ENCODE measurements at regions not wholly inside any gene's neighbourhood (a gene's known extent, or its start where the extent isn't known, plus 50 kb on each side); places are given as distances from the start of the nearest gene placed in this dataset.
"Not testable (repeated sequence)": the region's sequence is repeated elsewhere in the genome, so short reads cannot be mapped to it uniquely, and the experiment has no call there.

GRCh38 chr11:98456308-98456680, 564.5 kb upstream of the CNTN5 start:
- no peak for DNase-seq

- DNase-seq: no peak
Measured at GRCh38 chr11:98495016-98495415, 525.7 kb upstream of the CNTN5 start.

DNA sequence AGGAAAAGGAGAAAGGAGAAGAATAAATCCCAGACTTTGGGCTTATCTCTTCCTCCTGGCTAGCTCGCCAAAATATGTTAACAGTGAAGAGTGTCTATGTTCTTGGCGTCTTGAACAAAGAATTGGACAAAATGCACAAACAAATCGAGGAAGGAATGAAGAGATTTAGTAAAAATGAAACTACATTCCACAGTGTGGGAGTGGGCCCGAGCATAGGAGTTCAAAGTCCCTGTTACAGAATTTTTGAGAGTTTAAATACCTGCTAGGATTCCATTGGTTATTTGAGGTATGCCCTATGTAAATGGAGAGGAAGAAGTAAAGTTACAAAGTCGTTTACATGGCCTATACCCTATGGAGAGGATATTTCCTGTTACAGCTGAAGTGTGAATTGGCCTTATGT, 525.1 kb upstream of the CNTN5 start:
- no peak for DNase-seq

DNA sequence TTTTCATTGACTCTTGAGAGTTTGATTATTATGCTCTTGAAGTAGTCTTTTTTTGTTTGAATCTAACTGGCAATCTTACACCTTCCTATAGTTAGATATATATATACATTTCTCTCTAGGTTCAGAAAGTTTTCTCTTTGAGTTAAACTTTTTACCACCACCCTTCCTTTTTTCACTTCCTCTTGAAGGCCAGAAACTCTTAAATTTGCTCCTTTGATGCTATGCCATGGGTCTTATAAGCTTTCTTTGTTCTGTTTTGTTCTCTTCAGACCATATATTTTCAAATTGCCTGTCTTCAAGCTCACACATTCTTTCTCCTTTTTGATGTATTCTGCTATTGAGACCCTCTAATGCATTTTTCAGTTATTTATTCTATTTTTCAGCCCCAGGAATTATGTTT, 513.5 kb upstream of the CNTN5 start:
- no peak for DNase-seq

GRCh38 chr11:98512938-98513337, 507.8 kb upstream of the CNTN5 start:
- no peak for DNase-seq

DNA sequence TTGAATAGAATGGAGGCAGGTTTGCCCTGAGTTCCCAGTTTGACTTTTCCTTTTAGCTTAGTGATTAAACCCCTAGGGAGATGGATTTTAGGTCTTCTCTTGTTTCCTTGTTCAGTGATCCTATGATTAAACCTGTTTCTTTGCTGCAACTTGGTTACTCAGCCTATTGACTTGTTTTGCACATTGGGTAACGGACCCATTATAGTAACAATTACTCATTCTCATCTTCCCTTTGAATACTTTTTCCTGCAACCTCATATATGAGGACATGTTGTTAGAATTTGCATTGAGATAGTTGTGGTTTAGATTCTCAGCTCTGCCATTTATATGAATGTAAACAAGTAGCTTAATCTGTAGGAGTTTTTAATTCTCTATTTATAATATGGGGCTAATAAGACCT, 489.2 kb upstream of the CNTN5 start:
- no peak for DNase-seq

GRCh38 chr11:98536023-98536422, 484.7 kb upstream of the CNTN5 start:
- DNase-seq: no peak

DNA sequence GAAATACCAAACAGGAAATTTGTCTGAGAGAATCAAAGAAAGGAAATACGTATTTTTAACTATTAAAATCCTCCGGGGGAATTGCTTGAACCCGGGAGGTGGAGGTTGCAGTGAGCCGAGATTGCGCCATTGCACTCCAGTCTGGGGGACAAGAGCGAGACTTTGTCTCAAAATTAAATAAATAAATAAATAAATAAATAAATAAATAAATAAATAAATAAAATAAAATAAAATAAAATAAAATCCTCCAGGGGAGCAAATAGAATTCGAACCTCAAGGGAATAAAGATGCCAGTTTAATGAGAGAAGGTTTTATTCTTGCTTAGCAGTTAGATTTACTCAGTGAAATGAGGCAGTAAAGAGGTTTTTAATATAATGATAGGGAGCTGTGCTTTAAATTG, 482.4 kb upstream of the CNTN5 start:
- not testable (repeated sequence) for DNase-seq

DNA sequence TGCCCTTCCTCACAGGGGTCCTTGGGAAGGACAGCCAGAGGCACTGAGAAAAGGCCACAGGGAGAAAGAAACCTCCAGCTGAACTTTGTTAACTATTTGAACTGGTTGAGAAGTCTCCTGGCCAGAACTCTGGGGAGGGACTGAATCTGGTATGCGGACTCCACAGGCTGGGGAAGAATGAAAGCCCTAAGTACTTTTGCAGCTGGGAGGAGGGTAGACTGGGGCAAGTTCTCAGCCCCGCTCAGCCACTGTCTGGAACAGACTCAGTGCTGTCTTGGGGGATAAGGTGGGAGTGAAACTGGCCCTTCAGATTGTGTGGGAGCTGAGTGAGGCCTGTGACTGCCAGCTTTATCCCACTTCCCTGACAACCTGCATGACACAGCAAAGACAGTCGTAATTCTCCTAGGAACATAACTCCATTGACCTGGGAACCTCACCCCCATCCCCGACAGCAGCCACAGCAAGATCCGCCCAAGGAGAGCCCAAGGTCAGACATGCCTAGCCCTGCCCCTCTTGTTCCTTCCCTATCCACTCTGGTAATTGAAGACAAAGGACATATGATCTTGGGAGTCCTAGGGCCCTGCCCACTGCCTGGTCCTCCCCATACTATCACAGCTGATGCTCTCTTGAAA, 475.1 kb upstream of the CNTN5 start:
- no peak for DNase-seq

- no peak for DNase-seq
Measured at GRCh38 chr11:98549571-98549970, 471.2 kb upstream of the CNTN5 start.

GRCh38 chr11:98559961-98560360, 460.8 kb upstream of the CNTN5 start:
- DNase-seq: no peak

DNA sequence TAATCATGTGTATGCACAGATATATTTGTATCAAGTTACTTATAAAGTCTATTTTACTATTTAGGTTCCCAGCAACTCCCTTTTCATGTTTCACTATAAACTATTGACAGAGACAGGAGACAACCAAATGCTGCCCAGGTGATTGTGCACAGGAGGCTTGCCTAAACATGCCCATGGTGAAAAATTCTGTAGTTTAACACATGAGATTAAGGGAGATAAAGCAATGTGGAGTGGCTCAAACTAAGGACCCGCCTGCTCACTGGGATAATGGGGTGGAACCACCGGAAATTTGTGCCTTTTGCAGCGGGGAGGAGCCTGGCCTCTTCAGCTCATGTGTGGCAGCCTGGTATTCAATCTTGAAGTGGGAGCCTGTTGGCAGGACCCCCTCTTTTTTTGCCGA, 459.5 kb upstream of the CNTN5 start:
- no peak for DNase-seq

GRCh38 chr11:98561877-98562395, 458.8 kb upstream of the CNTN5 start:
- no peak for DNase-seq

- no peak for DNase-seq
Measured at GRCh38 chr11:98564233-98564632, 456.5 kb upstream of the CNTN5 start.

DNA sequence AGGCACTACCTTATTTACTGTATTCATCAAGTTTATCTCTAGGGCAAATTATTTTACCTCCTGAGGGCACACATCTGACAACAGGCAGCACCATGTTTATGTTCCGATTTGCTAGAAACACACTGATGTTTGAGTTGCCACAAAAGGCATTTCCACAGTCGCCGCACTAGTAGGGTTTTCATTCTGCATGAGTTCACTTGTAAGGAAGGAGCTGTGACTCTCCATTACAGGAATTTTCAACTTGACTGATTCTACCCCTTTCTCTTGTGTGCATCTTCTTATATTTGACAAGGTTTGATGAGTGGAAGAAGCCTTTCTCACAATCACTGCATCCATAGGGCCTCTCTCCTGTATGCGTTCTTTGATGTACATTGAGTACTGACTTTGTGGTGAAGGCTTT, 455.9 kb upstream of the CNTN5 start:
- DNase-seq: no peak

- no peak for DNase-seq
Measured at GRCh38 chr11:98565311-98565710, 455.4 kb upstream of the CNTN5 start.

DNA sequence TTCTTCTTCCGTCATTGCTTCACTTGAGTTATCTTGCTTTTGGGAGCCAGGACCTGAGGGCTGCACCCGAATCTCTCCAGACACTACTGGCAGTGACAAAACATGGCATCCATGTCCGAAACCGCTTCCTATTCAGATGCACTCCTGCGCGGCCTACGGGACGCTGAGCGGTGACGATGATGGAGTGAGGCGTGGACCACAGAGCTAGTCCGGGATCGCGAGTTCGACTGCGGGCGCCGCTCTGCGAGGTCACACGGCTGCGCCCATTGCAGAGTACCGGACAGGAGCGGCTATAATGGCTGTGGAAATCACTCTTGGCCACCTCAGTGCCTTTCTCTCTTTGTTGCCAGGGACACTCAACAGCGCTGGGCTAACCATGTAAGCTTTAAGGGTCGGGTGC, 453.8 kb upstream of the CNTN5 start:
- DNase-seq: no peak

DNA sequence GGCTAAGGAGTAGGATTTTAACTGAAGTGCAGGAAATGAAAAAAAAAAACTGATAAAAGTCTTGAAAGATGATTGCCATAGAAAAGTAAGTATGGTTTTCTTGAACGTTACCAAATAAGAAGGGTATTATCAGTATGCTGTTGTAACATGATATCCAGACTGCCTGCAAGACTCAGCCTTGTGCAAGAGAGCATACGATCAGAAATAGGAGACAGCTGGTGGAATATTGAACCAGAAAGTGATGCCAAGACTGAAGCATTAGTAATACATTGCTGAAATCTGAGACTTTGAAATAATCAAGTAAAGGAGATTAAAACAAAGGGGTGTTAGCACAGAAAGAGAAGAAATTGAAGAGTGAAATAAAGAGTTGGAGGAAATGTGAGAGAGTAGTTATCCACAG, 452.7 kb upstream of the CNTN5 start:
- no peak for DNase-seq

- DNase-seq: no peak
Measured at GRCh38 chr11:98572941-98573340, 447.8 kb upstream of the CNTN5 start.

DNA sequence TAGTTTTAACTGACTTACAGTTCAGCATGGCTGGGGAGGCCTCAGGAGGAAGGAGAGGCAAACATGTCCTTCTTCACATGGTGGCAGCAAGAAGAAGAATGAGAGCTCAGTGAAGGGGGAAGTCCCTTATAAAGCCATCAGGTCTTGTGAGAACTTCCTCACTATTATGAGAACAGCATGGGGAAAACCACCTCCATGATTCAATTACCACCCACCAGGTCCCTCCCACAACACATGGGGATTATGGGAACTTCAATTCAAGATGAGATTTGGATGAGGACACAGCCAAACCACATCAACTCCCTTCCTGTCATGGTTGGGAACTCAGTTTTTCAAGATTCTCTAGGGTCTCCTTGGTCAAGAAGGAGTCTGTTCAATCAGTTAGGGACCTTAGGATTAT, 432.9 kb upstream of the CNTN5 start:
- no peak for DNase-seq

DNA sequence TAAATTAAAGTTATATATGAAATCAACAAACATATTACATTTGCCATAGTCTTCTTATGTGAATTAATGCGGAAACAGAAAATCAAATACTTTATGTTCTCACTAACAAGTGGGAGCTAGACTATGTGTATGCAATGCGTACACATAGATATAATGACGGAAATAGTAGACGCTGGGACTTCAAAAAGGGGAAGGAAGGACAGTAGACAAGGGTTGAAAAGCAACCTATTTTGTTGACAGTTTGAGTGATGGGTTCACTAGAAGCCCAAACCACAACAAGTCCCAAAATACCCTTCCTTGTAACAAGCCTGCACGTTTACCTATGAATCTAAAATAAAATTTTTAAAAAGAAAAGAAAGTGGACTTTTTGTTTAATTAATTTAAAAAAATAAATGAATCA, 430.8 kb upstream of the CNTN5 start:
- no peak for DNase-seq

DNA sequence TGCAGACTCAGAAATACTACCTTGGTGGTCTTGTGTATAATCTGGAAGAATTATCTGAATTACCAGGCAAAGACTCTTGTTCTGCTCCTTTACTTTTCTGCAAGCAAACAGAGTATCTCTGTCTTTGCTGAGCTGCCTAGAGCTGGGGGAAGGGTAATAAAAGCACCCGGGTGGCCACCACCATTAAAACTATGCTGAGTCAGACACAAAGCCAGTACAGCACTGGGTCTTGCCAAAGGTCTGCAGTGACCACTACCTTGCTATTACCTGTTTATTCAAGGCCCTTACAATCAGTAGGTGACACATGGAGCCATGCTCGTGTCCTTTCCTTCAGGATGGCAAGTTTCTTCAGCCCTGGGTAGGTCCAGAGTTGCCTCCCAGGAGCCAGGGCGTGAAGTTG, 420.6 kb upstream of the CNTN5 start:
- no peak for DNase-seq

GRCh38 chr11:98600786-98601773, 419.7 kb upstream of the CNTN5 start:
- DNase-seq: no peak

- no peak for DNase-seq
Measured at GRCh38 chr11:98616098-98616655, 404.6 kb upstream of the CNTN5 start.
